Cardiac muscle cell (in vitro differentiated cells and primary cell): ENCODE measurements at regions not wholly inside any gene's neighbourhood (a gene's known extent, or its start where the extent isn't known, plus 50 kb on each side); places are given as distances from the start of the nearest gene placed in this dataset.

Experiments
- DNase-seq, 2 donors: peaks; one replicate each; pipeline versions ENCODE4 v3.0.0 to v3.0.0-alpha.2; 2010 to 2017; ENCODE audit warnings: low read depth in 1 of 2, low spot score in 1 of 2
- H3K27ac ChIP-seq: fragments of 200-600 bp; sonication (generic); 2 replicates; pipeline ENCODE4 v1.5.1; 2016
- H3K27me3 ChIP-seq: fragments of 200-600 bp; sonication (generic); 2 replicates; pipeline ENCODE4 v1.6.0; 2016; ENCODE audit warnings: control low read depth
- H3K36me3 ChIP-seq: fragments of 200-600 bp; sonication (generic); 2 replicates; pipeline ENCODE4 v1.5.1; 2016; ENCODE audit warnings: control low read depth
- H3K4me1 ChIP-seq: fragments of 200-600 bp; sonication (generic); 2 replicates; pipeline ENCODE4 v1.8.1; 2017; ENCODE audit warnings: low read depth, mild to moderate bottlenecking, mixed run types
- H3K4me3 ChIP-seq: fragments of 200-600 bp; sonication (generic); 2 replicates; pipeline ENCODE4 v1.5.1; 2016; ENCODE audit warnings: mild to moderate bottlenecking
- H3K9me3 ChIP-seq: fragments of 200-600 bp; sonication (generic); 2 replicates; pipeline ENCODE4 v1.5.1; 2017; ENCODE audit warnings: low read depth, mild to moderate bottlenecking, control low read depth
- TF ChIP-seq, protein P1 (sequence below): IDR thresholded peaks from 2 replicates; pipeline ENCODE4 v1.5.1; 2012; ENCODE audit warnings: low read depth, mild to moderate bottlenecking, low read length

DNA sequence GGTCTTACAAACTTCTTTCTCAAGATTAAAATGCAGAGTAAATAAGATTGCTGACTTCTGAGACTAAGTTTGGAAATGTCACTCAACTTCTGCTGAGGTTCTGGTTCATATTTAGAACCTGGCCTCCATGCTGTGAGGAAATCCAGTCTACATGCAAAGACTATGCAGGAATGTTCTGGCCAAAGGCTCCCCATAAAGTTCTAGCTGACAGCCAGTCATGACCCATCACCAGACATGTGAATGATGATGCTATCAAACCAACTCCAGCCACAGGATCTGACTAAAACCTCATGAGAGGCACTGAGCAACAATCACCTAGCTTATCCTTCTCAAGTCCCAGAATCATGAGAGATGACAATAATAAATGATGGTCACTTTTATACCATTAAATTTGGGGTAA lies 935.1 kb upstream of the MAP3K7 start:
- no peaks in the 10 kb centered on the region for H3K27me3 ChIP-seq
- no peaks in the 10 kb centered on the region for H3K4me1 ChIP-seq
- no peak for DNase-seq
- no peaks in the 10 kb centered on the region for H3K36me3 ChIP-seq
- no peak overlapping the region for H3K4me3 ChIP-seq
- TF ChIP-seq, protein P1, sequence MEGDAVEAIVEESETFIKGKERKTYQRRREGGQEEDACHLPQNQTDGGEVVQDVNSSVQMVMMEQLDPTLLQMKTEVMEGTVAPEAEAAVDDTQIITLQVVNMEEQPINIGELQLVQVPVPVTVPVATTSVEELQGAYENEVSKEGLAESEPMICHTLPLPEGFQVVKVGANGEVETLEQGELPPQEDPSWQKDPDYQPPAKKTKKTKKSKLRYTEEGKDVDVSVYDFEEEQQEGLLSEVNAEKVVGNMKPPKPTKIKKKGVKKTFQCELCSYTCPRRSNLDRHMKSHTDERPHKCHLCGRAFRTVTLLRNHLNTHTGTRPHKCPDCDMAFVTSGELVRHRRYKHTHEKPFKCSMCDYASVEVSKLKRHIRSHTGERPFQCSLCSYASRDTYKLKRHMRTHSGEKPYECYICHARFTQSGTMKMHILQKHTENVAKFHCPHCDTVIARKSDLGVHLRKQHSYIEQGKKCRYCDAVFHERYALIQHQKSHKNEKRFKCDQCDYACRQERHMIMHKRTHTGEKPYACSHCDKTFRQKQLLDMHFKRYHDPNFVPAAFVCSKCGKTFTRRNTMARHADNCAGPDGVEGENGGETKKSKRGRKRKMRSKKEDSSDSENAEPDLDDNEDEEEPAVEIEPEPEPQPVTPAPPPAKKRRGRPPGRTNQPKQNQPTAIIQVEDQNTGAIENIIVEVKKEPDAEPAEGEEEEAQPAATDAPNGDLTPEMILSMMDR = no peak
- H3K9me3 ChIP-seq = no peaks in the 10 kb centered on the region
- no peak overlapping the region for H3K27ac ChIP-seq

DNA sequence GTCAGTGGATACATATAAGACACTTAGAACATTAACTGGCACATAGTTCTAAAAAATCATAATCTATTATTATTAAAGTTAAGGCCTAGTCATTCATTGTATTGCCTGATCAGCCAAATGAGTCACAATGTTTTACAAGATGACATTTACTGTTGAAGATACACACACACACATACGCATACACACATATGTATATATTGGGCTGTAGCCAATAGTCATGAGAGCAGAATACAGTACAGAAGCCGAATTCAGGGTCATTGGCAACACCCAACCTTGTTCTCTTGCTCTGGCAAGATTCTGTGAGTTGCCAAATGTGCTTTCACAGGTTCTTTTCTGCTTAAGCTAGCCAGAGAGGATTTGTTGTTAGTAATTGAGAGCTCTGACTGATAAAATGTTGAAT lies 922.8 kb upstream of the MAP3K7 start:
- no peaks in the 10 kb centered on the region for H3K27me3 ChIP-seq
- no peaks in the 10 kb centered on the region for H3K36me3 ChIP-seq
- no peaks in the 10 kb centered on the region for H3K4me1 ChIP-seq
- DNase-seq = no peak
- no peak overlapping the region for H3K4me3 ChIP-seq
- TF ChIP-seq, protein P1 = no peak
- no peak overlapping the region for H3K27ac ChIP-seq
- no peaks in the 10 kb centered on the region for H3K9me3 ChIP-seq

DNA sequence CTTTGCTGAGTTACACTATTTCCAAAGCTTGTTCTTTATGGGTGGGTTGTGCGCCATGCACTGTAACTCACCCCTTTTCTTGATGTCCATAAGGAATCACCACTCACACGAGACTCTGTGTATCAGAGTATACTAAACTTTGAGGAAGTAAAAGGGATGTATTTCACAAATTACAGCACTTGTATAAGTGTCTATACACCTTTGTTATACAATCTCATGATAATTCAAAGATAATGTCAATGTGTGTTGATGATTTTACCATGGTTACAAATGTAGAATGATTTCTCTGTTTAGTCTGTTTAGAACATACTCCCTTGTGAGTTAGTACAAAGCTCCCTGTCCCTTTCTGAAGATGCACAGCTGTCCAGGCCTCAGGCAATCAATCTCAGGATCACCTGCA lies 922.2 kb upstream of the MAP3K7 start:
- Histone ChIP-seq H3K9me3 (no peaks in the 10 kb centered on the region), H3K4me1 (no peaks in the 10 kb centered on the region), H3K4me3 (no peak overlapping the region), H3K36me3 (no peaks in the 10 kb centered on the region), H3K27me3 (no peaks in the 10 kb centered on the region), H3K27ac (no peak overlapping the region)
- DNase-seq = no peak
- TF ChIP-seq, protein P1 = no peak

DNA sequence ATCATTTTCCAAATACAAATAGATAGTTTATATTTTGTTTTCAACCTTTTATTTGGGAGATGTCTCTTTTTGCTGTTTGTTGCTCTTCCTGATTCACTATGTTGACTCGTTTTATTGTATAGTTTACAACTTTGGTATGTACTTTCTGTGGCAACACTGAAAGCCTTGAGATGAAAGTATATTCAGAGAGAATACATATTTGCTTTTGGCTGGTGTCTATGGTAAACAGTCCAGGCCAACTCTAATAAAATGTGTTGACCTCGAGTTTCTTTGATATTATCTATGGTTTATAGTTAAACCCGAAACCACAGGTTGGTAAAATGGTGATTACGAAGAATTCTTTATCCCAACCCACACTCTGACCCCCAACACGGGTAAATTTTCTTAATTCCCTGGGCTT lies 919.6 kb upstream of the MAP3K7 start:
- TF ChIP-seq, protein P1 = no peak
- no peak overlapping the region for H3K4me3 ChIP-seq
- H3K27me3 ChIP-seq = no peaks in the 10 kb centered on the region
- H3K27ac ChIP-seq = no peak overlapping the region
- no peaks in the 10 kb centered on the region for H3K9me3 ChIP-seq
- DNase-seq = no peak
- no peaks in the 10 kb centered on the region for H3K36me3 ChIP-seq
- no peaks in the 10 kb centered on the region for H3K4me1 ChIP-seq

DNA sequence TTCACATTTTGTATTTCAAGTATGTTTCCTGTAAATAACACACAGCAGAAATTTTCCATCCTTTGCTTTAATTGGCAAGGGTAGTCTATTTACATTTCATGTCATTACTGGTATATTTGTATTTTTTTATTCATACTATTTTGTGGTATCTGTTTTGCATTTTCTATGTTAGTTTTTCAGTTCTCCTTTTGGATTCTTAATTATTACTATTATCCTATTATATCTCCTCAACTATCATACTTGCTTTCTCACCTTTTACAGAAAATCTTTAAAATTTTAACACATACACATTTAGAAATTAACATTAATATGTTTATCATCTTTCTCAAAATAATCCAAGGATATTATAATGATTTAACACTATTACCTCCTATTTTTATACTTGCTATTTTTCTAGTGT lies 918.3 kb upstream of the MAP3K7 start:
- DNase-seq = no peak
- Histone ChIP-seq H3K36me3 (no peaks in the 10 kb centered on the region), H3K9me3 (no peaks in the 10 kb centered on the region), H3K27me3 (no peaks in the 10 kb centered on the region), H3K4me3 (no peak overlapping the region), H3K27ac (no peak overlapping the region), H3K4me1 (no peaks in the 10 kb centered on the region)
- TF ChIP-seq, protein P1 = no peak

DNA sequence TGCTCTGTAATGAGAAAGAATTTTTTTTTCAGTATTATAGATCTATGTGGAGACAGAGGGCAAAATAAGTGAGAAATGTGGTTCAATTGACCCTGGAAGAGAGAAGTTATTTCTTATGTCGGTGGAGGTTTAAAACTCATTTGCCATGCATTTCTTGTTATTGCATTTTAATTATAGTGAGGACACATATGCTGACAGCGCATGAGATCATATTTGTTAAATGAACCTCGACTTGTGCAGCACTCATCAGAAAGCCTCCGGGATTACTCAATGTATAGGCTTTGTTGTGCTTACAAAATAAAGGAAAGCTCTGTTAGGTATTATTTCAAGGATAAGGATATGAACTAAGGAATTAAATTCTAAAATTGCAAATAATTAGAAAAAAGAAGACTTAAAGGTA lies 915.1 kb upstream of the MAP3K7 start:
- H3K27ac ChIP-seq = no peak overlapping the region
- H3K27me3 ChIP-seq = no peaks in the 10 kb centered on the region
- H3K9me3 ChIP-seq = no peaks in the 10 kb centered on the region
- H3K4me3 ChIP-seq = no peak overlapping the region
- no peak for DNase-seq
- TF ChIP-seq, protein P1 = no peak
- H3K36me3 ChIP-seq = no peaks in the 10 kb centered on the region
- no peaks in the 10 kb centered on the region for H3K4me1 ChIP-seq
